GM12892 (cell line): ENCODE measurements at regions not wholly inside any gene's neighbourhood (a gene's known extent, or its start where the extent isn't known, plus 50 kb on each side); places are given as distances from the start of the nearest gene placed in this dataset.

Experiments
- DNase-seq: peaks from one replicate; pipeline ENCODE4 v3.0.0; 2011; ENCODE audit not compliant: insufficient read length
- FAIRE-seq: peaks from 2 replicates; lab custom pipeline; 2011; peaks lifted over from hg19 to GRCh38; lab: Jason Lieb, UNC
- POLR2A ChIP-seq: IDR thresholded peaks from 2 replicates; pipeline ENCODE4 v1.6.1; 2011; ENCODE audit warnings: low read depth, low read length, control low read depth
- POLR2AphosphoS5 ChIP-seq: IDR thresholded peaks from 2 replicates; pipeline ENCODE4 v1.6.1; 2011; ENCODE audit warnings: low read depth, low read length, control low read depth
- TAF1 ChIP-seq: IDR thresholded peaks from 2 replicates; pipeline ENCODE4 v1.6.1; 2011; ENCODE audit warnings: low read depth, mild to moderate bottlenecking, control low read depth, low read length, borderline replicate concordance

GRCh38 chr14:95466506-95466905, 49.9 kb downstream of the SYNE3 start:
- TF ChIP-seq POLR2A (no peak), POLR2AphosphoS5 (no peak), TAF1 (no peak)
- FAIRE-seq (no peak), DNase-seq (no peak)

- TF ChIP-seq POLR2AphosphoS5 (no peak), TAF1 (no peak), POLR2A (no peak)
- FAIRE-seq (no peak), DNase-seq (no peak)
Measured at GRCh38 chr14:95465936-95466335, 50.5 kb downstream of the SYNE3 start.

- TF ChIP-seq TAF1 = no peak
- DNase-seq = no peak
- FAIRE-seq = no peak
Measured at GRCh38 chr14:95465358-95465757, 51.1 kb downstream of the SYNE3 start.

- FAIRE-seq (no peak), DNase-seq (no peak)
- TF ChIP-seq POLR2AphosphoS5 = no peak
- no peak for TF ChIP-seq POLR2A
- TF ChIP-seq TAF1 = no peak
Measured at GRCh38 chr14:95464514-95464913, 51.9 kb downstream of the SYNE3 start.

- DNase-seq (no peak), FAIRE-seq (no peak)
- TF ChIP-seq POLR2AphosphoS5 (no peak), TAF1 (no peak), POLR2A (no peak)
Measured at GRCh38 chr14:95464103-95464502, 52.3 kb downstream of the SYNE3 start.

- DNase-seq (no peak), FAIRE-seq (no peak)
- TF ChIP-seq POLR2AphosphoS5 (no peak), POLR2A (no peak), TAF1 (no peak)
Measured at GRCh38 chr14:95463171-95463901, 53.1 kb downstream of the SYNE3 start.

GRCh38 chr14:95462491-95462890, 54.0 kb downstream of the SYNE3 start:
- no peak for DNase-seq
- no peak for FAIRE-seq
- TF ChIP-seq POLR2A (no peak), POLR2AphosphoS5 (no peak), TAF1 (no peak)

GRCh38 chr14:95460647-95461478, 55.6 kb downstream of the SYNE3 start:
- DNase-seq (no peak), FAIRE-seq (no peak)
- TF ChIP-seq POLR2A = no peak
- no peak for TF ChIP-seq POLR2AphosphoS5
- TF ChIP-seq TAF1 = no peak

- no peak for TF ChIP-seq POLR2AphosphoS5
- FAIRE-seq (no peak), DNase-seq (no peak)
Measured at GRCh38 chr14:95458906-95459305, 57.5 kb downstream of the SYNE3 start.

GRCh38 chr14:95458459-95458858, 58.0 kb downstream of the SYNE3 start:
- no peak for TF ChIP-seq POLR2AphosphoS5
- no peak for TF ChIP-seq POLR2A
- no peak for TF ChIP-seq TAF1
- DNase-seq (no peak), FAIRE-seq (no peak)

- no peak for TF ChIP-seq POLR2AphosphoS5
- TF ChIP-seq TAF1 = no peak
- TF ChIP-seq POLR2A = no peak
- no peak for FAIRE-seq
- no peak for DNase-seq
Measured at GRCh38 chr14:95456281-95456680, 60.2 kb downstream of the SYNE3 start.

GRCh38 chr14:95455246-95455645, 61.2 kb downstream of the SYNE3 start:
- no peak for DNase-seq
- FAIRE-seq = no peak
- TF ChIP-seq TAF1 (no peak), POLR2AphosphoS5 (no peak), POLR2A (no peak)
